WERI-Rb-1 (cell line): ENCODE measurements at regions not wholly inside any gene's neighbourhood (a gene's known extent, or its start where the extent isn't known, plus 50 kb on each side); places are given as distances from the start of the nearest gene placed in this dataset.

Experiments used
- DNase-seq: peaks from one replicate; pipeline ENCODE4 v3.0.0-alpha.2; 2020
- H3K27ac ChIP-seq: fragments of 250-450 bp; sonication (Bioruptor Pico); 2 replicates; pipeline ENCODE4 v1.5.1; 2020; ENCODE audit warnings: mild to moderate bottlenecking, moderate library complexity
- H3K27me3 ChIP-seq: fragments of 250-450 bp; sonication (Bioruptor Pico); 2 replicates; pipeline ENCODE4 v1.5.1; 2021; ENCODE audit warnings: mild to moderate bottlenecking, low read depth, moderate library complexity; ENCODE audit not compliant: insufficient read depth, severe bottlenecking
- H3K36me3 ChIP-seq: fragments of 250-450 bp; sonication (Bioruptor Pico); 2 replicates; pipeline ENCODE4 v1.5.1; 2020; ENCODE audit warnings: mild to moderate bottlenecking, moderate library complexity
- H3K4me3 ChIP-seq: 2 replicates; pipeline ENCODE4 v1.5.1; 2011; ENCODE audit warnings: low read depth, mild to moderate bottlenecking, control low read depth, low read length
- H3K9me3 ChIP-seq: fragments of 250-450 bp; sonication (Bioruptor Pico); 2 replicates; pipeline ENCODE4 v1.5.1; 2021; ENCODE audit warnings: mild to moderate bottlenecking, moderate library complexity; ENCODE audit not compliant: severe bottlenecking
- CTCF ChIP-seq: IDR thresholded peaks from 2 replicates; pipeline ENCODE4 v1.5.1; 2011; ENCODE audit warnings: low read depth, mild to moderate bottlenecking, control low read depth, inconsistent platforms, low read length

- no peak overlapping the region for H3K27ac ChIP-seq
- DNase-seq: no peak
Measured at GRCh38 chr14:65794674-65795279, 382.2 kb downstream of the FUT8 start.

GRCh38 chr14:65798216-65798615, 385.7 kb downstream of the FUT8 start:
- DNase-seq: no peak
- no peak for TF ChIP-seq CTCF
- no peaks in the 10 kb centered on the region for H3K9me3 ChIP-seq
- no peaks in the 10 kb centered on the region for H3K36me3 ChIP-seq
- no peak overlapping the region for H3K27ac ChIP-seq
- H3K4me3 ChIP-seq: no peak overlapping the region
- H3K27me3 ChIP-seq: no peaks in the 10 kb centered on the region

More at GRCh38 chr14:65794674-65795279, 382.2 kb downstream of the FUT8 start:
- Histone ChIP-seq H3K4me3 (no peak overlapping the region), H3K9me3 (no peaks in the 10 kb centered on the region), H3K27me3 (no peaks in the 10 kb centered on the region), H3K36me3 (no peaks in the 10 kb centered on the region)
- no peak for TF ChIP-seq CTCF

- no peaks in the 10 kb centered on the region for H3K27me3 ChIP-seq
- no peaks in the 10 kb centered on the region for H3K9me3 ChIP-seq
- TF ChIP-seq CTCF: no peak
- H3K4me3 ChIP-seq: no peak overlapping the region
- H3K27ac ChIP-seq: no peak overlapping the region
- DNase-seq: peak; percentile 18
- no peaks in the 10 kb centered on the region for H3K36me3 ChIP-seq
Measured at GRCh38 chr14:65800694-65801093, 388.2 kb downstream of the FUT8 start.

GRCh38 chr14:65802196-65802595, 389.7 kb downstream of the FUT8 start:
- H3K27me3 ChIP-seq: no peaks in the 10 kb centered on the region
- no peak for TF ChIP-seq CTCF
- H3K36me3 ChIP-seq: no peaks in the 10 kb centered on the region
- no peak for DNase-seq
- no peaks in the 10 kb centered on the region for H3K9me3 ChIP-seq
- H3K27ac ChIP-seq: no peak overlapping the region
- no peak overlapping the region for H3K4me3 ChIP-seq

GRCh38 chr14:65803885-65804284, 391.4 kb downstream of the FUT8 start:
- Histone ChIP-seq H3K27ac (no peak overlapping the region), H3K4me3 (no peak overlapping the region), H3K9me3 (peaks cover 5% of the 10 kb centered on the region), H3K27me3 (no peaks in the 10 kb centered on the region), H3K36me3 (no peaks in the 10 kb centered on the region)
- no peak for DNase-seq
- no peak for TF ChIP-seq CTCF

GRCh38 chr14:65804439-65805112, 392.0 kb downstream of the FUT8 start:
- peaks cover 7% of the 10 kb centered on the region for H3K9me3 ChIP-seq
- no peak for DNase-seq
- no peaks in the 10 kb centered on the region for H3K27me3 ChIP-seq
- no peak overlapping the region for H3K4me3 ChIP-seq
- TF ChIP-seq CTCF: no peak
- no peak overlapping the region for H3K27ac ChIP-seq
- no peaks in the 10 kb centered on the region for H3K36me3 ChIP-seq
